GM18505 (cell line): ENCODE measurements at regions not wholly inside any gene's neighbourhood (a gene's known extent, or its start where the extent isn't known, plus 50 kb on each side); places are given as distances from the start of the nearest gene placed in this dataset.

Source experiments
- ATAC-seq: cut with Tn5 transposase; IDR thresholded peaks from one replicate; pipeline ENCODE4 v1.9.1; 2021; ENCODE audit not compliant: unreplicated experiment
- POLR2A ChIP-seq: IDR thresholded peaks from 4 replicates; pipeline ENCODE4 v1.6.1; 2011; ENCODE audit warnings: borderline replicate concordance; ENCODE audit not compliant: insufficient read depth, insufficient read length; ENCODE audit errors: extremely low read depth

DNA sequence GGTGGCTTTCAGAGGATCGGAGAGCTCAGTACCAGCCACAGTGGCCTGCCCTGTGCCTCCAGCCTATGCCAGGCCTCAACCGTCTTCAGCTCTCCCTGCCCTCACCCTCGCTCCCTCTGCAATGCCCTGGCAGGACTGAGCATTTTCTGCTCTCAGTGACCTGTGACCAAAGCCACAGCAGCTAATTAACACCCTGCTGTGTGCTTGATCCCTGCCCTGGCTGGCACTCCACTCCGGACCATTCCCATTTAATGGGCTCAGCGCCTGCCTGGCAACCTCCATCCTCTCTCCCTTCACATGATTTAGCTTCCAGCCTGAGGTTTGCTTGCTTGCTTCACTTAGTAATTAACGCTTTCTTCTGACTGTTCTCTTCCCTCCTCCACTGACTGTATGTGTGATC lies 287.5 kb downstream of the LRFN2 start:
- ATAC-seq: no peak
- no peak for TF ChIP-seq POLR2A

DNA sequence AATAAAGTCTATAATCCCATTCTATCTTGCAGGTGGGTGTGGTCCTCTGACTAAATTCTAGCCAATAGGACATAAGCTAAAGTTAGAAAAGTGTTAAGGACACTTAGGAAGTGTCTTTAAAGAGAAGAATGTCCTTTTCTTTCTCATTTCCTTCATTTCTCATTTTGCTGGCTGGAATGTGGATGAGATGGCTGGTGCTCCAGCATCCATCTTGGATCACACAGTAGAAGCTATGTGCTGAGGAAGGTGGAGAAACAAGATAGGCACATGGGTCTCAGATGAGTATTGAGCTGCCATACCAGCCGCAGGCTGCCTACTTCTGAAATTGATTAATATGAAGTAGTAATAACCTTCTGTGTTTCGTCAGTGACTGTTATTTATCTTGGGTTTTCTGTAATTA lies 289.0 kb downstream of the LRFN2 start:
- ATAC-seq: no peak
- TF ChIP-seq POLR2A: no peak

DNA sequence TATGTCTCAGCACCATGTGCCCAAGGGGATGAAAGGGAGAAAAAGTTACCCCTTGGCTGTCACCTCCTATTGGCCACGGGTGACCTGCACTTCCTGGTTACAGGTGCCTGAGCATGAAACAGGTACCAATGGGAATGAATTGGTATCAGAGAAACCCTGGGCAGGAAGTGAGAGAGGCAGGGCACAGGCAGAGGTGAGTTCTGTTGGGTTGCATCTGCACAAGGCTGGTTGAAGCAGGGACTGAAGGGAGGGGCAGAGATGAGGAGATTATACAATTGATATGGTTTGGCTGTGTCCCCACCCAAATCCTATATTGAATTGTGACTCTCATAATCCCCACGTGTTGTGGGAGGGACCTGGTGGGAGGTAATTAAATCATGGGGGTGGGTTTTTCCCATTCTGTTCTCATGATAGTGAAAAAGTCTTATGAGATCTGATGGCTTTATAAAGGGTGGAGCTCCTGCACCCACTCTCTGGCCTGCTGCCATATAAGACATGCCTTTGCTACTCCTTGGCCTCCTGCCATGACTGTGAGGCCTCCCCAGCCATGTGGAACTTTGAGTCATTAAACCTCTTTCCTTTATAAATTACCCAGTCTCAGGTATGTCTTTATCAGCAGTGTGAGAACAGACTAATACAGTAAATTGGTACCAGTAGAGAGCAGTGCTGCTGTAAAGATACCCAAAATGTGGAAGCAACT lies 291.8 kb downstream of the LRFN2 start:
- TF ChIP-seq POLR2A: no peak
- no peak for ATAC-seq

DNA sequence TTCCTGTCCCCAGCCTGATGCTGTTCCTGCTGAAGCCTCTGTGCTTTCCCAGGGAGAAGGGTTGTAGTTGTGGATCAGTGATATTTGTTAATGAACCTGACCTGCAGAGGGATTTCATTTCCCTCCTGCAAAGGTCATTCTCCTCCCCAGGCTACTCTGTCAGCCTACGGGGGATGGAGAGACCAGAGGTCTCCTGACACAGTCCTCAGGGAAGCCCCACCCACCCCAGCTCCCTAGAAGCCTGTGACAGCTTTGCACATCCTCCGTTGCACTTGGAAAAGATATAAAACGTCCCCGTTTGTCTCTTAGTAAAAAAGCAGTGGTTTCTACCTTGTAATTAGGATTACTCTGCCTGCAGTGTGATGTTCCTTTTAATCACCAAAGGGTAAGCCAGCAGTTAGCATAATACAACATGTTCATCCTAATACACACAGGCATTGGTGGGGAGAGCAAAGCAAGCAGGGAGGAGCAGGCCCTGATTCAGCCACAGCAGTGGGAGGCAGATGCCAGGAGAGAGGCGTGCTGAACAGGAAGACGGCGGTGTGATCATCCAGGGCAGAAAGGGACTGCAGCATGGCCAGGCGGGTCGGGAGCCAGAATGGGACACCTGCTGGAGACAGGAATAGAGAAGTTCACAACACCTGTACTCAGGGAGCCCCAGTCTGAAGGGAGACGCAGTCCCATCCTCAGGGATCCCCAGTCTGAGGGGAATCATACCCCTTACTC lies 293.5 kb downstream of the LRFN2 start:
- no peak for TF ChIP-seq POLR2A
- ATAC-seq: no peak

- no peak for ATAC-seq
- TF ChIP-seq POLR2A: no peak
Measured at GRCh38 chr6:40293060-40293459, 294.1 kb downstream of the LRFN2 start.

DNA sequence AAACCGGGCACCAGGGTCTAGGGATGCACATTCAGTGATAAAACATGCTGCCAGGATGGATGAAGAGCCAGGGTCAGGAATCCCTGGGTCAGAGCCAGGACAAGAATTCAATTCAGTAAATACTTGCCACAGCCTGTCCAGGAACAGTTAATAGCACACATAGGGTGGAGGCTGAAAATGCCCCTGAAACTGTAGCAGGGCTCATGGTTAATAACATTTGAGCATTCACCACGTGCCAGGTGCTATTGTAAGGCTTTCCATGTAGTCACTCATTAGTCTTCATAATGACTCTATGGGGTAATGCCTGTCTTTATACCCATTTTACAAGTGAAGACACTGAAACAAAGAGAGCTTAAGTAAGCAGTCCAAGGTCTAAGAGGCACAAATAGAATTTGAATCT lies 296.3 kb downstream of the LRFN2 start:
- no peak for ATAC-seq
- no peak for TF ChIP-seq POLR2A

GRCh38 chr6:40288919-40289318 lies 298.2 kb downstream of the LRFN2 start:
- no peak for TF ChIP-seq POLR2A
- no peak for ATAC-seq

DNA sequence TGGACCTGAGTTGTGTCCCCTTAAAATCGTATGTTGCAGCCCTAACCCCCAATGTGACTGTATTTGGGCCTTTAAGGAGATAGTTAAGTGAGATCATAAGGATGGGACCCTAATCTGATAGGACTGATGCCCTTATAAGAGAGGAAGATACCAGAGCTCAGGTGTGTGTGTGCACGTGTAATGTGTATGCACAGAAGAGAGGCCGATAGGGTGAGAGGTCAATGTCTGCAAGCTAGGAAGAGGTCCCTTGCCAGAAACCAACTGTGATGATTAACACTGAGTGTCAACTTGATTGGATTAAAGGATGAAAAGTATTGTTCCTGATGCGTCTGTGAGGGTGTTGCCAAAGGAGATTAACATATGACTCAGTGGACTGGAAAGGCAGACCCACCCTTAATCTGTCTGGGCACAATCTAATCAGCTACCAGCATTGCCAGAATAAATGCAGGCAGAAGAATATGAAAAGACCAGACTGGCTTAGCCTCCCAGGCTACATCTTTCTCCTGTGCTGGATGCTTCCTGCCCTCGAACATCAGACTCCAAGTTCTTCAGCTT lies 299.8 kb downstream of the LRFN2 start:
- TF ChIP-seq POLR2A: no peak
- no peak for ATAC-seq

DNA sequence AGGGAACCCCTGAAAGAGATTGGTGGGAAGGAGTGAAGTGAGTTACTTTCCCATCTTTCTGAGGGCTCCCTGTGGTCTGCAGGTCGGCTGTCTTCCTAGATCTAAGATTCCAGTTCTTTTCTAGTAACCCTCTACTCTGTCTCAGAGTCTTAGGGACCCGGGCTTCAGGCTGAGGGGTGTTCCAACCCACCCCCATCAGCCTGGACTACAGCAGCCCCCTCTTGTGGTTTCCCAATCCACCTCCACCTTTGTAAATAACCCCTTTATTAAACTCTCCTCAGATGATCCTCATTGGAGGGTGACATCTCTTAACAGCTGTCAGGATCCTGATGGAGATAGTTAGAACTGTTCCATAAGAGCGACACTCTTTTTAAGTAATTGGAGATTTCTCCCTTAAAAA lies 300.4 kb downstream of the LRFN2 start:
- ATAC-seq: no peak
- no peak for TF ChIP-seq POLR2A

GRCh38 chr6:40285996-40286395 lies 301.2 kb downstream of the LRFN2 start:
- no peak for TF ChIP-seq POLR2A
- ATAC-seq: no peak

DNA sequence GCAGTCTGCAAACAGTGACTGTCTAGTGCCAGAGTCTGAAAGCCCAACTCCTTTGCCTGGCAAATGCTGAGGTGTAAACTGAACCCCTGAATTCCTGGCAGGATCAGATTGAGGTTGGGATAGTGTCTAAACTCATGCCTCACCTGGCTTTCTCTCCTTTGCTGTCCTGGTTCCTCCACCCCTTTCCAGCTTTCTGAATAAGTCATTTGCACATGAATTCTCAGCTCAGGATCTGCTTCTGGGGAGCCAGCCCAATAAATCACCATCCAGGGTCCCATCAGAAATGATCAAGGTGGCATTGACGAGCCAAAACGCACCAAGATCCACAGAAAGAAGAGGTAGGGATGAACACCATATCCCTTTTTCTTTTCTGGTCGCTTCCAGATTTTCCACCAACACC lies 301.6 kb downstream of the LRFN2 start:
- no peak for TF ChIP-seq POLR2A
- ATAC-seq: no peak

DNA sequence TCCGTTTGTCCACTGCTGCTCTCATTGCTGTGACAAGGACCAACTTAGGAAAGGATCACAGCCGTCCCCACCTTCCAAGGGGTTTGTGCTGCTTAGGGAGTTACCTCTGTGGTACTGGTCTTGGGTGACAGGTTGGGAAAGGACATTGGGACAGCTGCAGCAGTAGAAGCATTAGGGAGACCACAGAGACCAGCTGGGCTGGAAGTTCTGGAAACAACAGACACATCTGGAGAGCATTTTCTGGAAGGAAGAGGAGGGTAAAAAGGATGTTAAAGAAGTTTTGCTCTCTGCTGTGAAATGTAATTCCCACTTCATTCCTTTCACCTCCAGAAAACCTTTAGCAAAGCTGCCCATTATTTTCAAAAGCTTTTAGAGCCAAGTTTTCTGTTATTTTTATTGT lies 304.2 kb downstream of the LRFN2 start:
- no peak for TF ChIP-seq POLR2A
- ATAC-seq: no peak

DNA sequence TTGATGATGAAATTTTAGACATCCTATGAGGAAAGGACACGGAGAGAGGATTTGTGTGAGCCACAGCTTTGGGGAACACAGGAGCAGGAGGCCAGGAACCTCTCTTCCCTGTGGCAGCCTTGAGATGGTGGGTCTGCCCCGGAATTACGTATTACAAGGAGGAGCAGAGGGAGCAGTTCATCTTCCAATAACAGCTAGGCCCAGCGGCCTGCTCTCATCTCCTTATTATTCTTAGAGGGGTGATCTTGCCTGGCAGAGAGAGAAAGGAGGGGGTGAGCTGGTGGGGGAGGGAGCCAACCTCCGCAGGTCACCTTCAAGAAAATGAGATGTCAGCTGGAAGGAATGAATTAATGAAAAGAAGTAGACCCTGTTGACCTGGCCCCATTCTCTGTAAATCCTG lies 305.8 kb downstream of the LRFN2 start:
- no peak for ATAC-seq
- no peak for TF ChIP-seq POLR2A

- no peak for ATAC-seq
Measured at GRCh38 chr6:40280231-40280630, 306.9 kb downstream of the LRFN2 start.

More at GRCh38 chr6:40280231-40280630, 306.9 kb downstream of the LRFN2 start:
- TF ChIP-seq POLR2A: no peak
